HG02943 (cell line): ENCODE measurements at regions not wholly inside any gene's neighbourhood (a gene's known extent, or its start where the extent isn't known, plus 50 kb on each side); places are given as distances from the start of the nearest gene placed in this dataset.

Experiments
- ATAC-seq: cut with Tn5 transposase; IDR thresholded peaks from one replicate; pipeline ENCODE4 v1.9.1; 2021; ENCODE audit warnings: mild to moderate bottlenecking, low read depth, moderate library complexity; ENCODE audit not compliant: unreplicated experiment

DNA sequence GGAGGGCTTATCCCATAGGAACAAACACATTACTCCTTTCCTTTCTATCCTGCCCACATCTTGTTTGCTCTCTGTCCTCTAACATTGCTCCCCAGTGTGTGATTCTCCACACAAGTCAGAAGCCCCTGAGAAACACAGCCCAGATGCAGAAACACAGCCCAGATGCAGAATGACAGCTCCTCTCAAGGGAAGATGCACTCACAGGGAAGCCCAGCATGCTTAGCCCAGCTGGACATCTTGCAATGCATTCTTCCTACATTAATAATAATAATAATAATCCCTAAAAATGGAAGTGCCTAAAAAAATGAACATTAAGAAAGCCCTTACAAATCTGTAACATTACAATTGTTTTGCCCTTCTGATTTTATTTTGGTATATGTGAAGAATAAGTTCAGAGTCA, 172.1 kb downstream of the CBLN2 start:
- no peak for ATAC-seq

- ATAC-seq: no peak
These were observed 175.8 kb downstream of the CBLN2 start for GRCh38 chr18:72368308-72368707.

DNA sequence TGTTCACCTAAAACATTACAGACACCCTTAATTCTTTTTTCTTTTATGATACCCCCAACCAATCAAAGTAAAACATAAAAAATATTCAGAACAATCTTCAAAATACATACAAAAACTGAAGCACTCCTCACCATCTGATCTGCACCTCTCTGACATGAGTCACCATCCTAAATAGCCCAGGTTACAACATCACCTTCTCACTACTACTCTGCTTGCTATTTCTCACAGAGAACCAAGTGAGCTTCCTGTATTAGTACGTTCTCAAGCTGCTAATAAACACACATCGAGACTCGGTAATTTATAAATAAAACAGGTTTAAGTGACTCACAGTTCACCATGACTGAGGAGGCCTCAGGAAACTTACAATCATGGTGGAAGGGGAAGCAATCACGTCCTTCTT, 183.5 kb downstream of the CBLN2 start:
- no peak for ATAC-seq

DNA sequence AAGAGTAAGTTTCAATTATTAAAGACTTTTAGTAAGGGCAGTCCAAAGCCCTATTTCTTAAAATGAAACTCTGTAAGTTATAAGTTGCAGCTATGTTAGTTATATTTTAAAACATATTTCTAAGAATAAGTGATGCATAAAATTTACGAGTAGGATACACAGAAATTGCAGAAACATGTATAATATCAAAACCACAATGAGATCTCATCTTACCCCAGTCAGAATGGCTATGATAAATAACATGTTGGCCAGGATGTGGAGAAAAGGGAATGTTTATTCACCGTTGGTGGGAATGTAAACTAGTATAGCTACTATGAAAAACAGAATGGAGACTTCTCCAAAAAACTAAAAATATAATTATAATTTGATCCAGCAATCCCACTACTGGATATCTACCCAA, 201.2 kb downstream of the CBLN2 start:
- ATAC-seq: no peak

DNA sequence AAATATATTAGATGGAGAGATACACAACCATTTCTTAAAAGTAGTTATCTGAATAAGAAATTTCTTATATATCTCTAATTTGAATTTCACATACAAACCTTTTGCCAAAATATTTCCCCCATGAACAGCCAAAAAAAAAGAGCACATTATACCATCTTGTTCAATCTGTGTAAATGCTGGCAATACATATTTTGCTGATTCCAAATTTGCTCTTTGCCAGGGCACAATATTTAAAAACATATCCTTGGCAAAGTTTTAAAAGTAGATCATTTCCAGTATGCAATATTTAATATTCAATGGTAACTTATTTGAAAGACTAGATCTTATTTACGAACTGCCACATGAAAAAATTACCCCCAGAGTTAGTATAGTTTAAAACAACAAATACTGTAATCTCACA, 204.2 kb downstream of the CBLN2 start:
- no peak for ATAC-seq

DNA sequence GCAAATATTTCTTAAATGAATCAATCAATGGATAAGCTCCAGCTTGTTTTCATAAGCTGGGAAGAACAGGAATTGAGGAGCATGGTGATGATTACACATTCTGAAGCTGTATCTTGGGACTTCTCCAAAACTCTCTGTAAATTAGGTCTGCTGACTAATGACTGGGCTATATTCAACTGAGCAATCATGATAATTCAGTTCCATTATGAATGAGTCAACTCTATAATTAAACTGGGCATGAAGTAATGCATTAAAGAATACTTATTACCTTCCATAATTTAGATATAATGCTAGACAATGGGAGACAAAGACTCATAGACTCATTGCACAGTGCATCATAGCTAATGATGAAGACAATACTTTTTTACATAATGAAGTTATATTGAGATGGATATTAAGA, 207.4 kb downstream of the CBLN2 start:
- ATAC-seq: no peak

GRCh38 chr18:72329533-72329932, 214.6 kb downstream of the CBLN2 start:
- ATAC-seq: no peak

DNA sequence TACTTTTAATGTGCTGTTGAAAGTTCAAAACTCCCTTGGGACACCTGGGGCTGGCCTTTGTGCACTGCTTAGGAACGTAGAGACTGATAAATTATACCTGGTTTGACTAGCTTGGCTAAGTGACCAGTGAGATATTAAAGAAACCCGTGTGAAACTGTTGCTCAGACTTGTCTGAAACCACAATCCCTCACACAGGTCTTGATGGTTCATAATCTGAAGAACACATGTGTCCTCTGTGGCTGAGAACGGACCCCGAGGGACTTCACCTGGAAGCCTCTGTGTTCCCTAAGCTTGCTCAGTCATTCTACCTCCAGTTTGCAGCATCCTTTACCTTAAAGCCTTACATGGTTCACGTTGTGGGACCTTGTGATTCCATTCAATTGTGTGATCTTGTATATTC, 218.8 kb downstream of the CBLN2 start:
- no peak for ATAC-seq

GRCh38 chr18:72324677-72325076, 219.5 kb downstream of the CBLN2 start:
- ATAC-seq: no peak

DNA sequence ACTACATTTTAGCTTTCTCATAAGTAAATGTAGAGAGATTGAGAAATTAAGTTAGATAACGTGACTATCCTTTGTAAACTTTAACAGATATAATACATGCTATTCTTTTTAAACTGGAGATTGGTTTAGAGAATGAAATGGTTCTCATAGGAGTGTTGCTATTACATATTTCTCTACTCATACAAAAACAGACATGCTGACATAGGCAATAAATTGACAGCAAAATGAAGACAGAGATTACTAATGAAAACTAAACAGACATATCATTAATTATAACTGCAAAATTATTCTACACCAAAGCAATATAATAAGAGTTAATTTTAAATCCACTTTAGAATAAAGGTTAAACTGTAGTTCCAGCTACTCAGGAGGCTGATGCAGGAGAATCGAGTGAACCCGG, 227.6 kb downstream of the CBLN2 start:
- ATAC-seq: no peak

- ATAC-seq: no peak
These were observed 260.8 kb downstream of the CBLN2 start for GRCh38 chr18:72283148-72283925.

DNA sequence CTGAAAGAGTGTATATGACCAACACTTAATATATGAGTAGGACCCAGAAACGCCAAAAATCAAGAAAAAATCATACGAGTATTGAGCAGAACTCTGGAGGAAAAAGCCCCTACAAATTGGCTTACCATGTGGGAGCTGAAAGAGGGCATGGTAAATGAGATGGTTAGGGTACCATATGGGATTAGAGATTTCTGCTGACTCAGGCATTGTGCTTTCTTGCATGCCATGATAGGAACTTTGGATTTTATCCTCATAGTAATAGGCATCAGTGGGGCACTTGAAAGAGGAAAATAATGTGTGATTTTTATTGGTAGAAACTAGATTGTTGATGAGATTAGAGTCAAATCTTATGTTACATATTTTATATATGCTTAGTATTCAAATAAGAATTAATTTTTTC, 271.1 kb downstream of the CBLN2 start:
- ATAC-seq: no peak

GRCh38 chr18:72261590-72261989, 282.6 kb downstream of the CBLN2 start:
- no peak for ATAC-seq

- no peak for ATAC-seq
These were observed 298.1 kb downstream of the CBLN2 start for GRCh38 chr18:72246076-72246475.

- ATAC-seq: no peak
These were observed 308.7 kb downstream of the CBLN2 start for GRCh38 chr18:72235422-72235821.

- ATAC-seq: no peak
These were observed 311.0 kb downstream of the CBLN2 start for GRCh38 chr18:72233106-72233505.

DNA sequence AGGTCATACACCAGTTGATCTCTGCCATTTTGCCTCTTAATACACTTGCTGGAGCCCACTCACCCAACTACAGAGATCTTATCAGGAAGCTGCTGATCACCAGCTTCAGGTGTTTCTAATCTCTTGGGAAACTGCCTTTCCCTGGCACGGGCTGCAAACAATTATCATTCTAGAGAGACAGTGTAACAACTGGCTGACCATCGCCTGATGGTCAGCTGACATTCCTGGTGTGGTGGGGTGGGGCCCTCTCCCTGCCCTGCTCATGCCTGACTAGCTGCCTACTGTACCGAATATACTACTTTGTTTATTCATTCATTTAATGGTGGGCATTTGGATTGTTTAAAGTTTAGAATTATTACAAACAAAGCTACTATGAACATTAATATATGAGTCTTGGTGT, 311.5 kb downstream of the CBLN2 start:
- ATAC-seq: no peak

DNA sequence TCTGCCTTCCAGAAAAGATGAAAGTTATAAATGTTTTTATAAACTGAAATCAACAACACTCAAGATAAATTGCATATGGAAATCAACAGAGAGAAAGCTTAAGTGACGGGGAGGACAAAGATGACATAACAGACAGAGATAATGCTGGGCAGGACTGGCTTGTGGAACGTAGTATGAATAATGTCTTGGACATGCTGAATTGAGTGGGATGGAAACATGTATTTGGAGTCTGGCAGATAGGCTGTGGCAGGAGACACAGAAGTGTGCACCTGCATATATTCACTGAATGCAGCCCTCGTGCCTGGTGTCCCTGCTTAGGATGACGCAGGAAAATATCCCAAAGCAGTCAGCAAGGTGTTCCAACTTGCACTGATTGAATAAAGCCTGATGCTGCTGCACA, 318.2 kb downstream of the CBLN2 start:
- no peak for ATAC-seq

GRCh38 chr18:72223733-72224132, 320.4 kb downstream of the CBLN2 start:
- ATAC-seq: no peak

DNA sequence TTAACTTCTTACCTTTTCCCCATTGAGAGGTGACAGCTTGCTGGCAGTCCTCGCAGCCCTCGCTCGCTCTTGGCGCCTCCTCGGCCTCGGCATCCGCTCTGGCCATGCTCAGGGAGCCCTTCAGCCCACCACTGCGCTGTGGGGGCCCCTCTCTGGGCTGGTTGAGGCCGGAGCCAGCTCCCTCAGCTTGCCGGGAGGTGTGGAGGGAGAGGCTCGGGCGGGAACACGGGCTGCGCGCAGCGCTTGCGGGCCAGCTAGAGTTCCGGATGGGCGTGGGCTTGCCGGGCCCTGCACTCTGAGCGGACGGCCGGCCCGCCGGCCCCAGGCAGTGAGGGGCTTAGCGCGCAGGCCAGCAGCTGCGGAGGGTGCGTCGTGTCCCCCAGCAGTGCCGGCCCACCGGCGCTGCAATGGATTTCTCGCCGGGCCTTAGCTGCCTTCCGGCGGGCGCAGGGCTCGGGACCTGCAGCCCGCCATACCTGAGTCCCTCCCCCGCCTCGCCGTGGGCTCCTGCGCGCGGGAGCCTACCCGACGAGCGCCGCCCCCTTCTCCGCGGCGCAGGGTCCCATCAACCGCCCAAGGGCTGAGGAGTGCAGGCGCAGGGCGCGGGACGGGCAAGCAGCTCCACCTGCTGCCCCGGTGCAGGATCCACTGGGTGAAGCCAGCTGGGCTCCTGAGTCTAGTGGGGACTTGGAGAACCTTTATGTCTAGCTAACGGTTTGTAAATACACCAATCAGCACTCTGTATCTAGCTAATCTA, 335.0 kb downstream of the CBLN2 start:
- ATAC-seq: no peak

GRCh38 chr18:72207280-72207679, 336.9 kb downstream of the CBLN2 start:
- ATAC-seq: no peak

- ATAC-seq: no peak
These were observed 337.3 kb downstream of the CBLN2 start for GRCh38 chr18:72206814-72207213.
